OCI-LY1 (cell line): ENCODE measurements at regions not wholly inside any gene's neighbourhood (a gene's known extent, or its start where the extent isn't known, plus 50 kb on each side); places are given as distances from the start of the nearest gene placed in this dataset.

Experiments used
- H2AFZ ChIP-seq: fragments of 200-600 bp; sonication (generic), shearing (Covaris generic); 2 replicates; pipeline ENCODE4 v1.6.0; 2014; ENCODE audit warnings: antibody characterized with exemption, mild to moderate bottlenecking, low read length
- H3F3A ChIP-seq: fragments of 200-600 bp; sonication (generic), shearing (Covaris generic); 2 replicates; pipeline ENCODE4 v1.6.0; 2014; ENCODE audit warnings: mild to moderate bottlenecking, antibody characterized with exemption, low read length, moderate library complexity; ENCODE audit not compliant: insufficient read depth
- H3K27ac ChIP-seq: fragments of 200-600 bp; sonication (generic); 2 replicates; pipeline ENCODE4 v1.5.1; 2014; ENCODE audit warnings: low read length, mixed run types, mild to moderate bottlenecking, low read depth; ENCODE audit not compliant: poor library complexity, severe bottlenecking
- H3K27me3 ChIP-seq: fragments of 200-600 bp; sonication (generic); 2 replicates; pipeline ENCODE4 v1.6.0; 2014; ENCODE audit warnings: antibody characterized with exemption, mild to moderate bottlenecking, low read length, moderate library complexity; ENCODE audit not compliant: insufficient read depth
- H3K36me3 ChIP-seq: fragments of 200-600 bp; sonication (generic); 2 replicates; pipeline ENCODE4 v1.6.1; 2014; ENCODE audit warnings: mild to moderate bottlenecking, antibody characterized with exemption, low read length, moderate library complexity, mixed read lengths; ENCODE audit not compliant: insufficient read depth
- H3K4me1 ChIP-seq: fragments of 200-600 bp; sonication (generic); 2 replicates; pipeline ENCODE4 v1.5.1; 2014; ENCODE audit warnings: mild to moderate bottlenecking, low read length, moderate library complexity; ENCODE audit not compliant: insufficient read depth, severe bottlenecking
- H3K4me2 ChIP-seq: fragments of 200-600 bp; sonication (generic), shearing (Covaris generic); 2 replicates; pipeline ENCODE4 v1.6.1; 2014; ENCODE audit warnings: low read length
- H3K4me3 ChIP-seq: fragments of 200-600 bp; sonication (generic); 2 replicates; pipeline ENCODE4 v1.5.1; 2014; ENCODE audit warnings: low read length, low read depth, mild to moderate bottlenecking, mixed read lengths; ENCODE audit not compliant: poor library complexity, severe bottlenecking
- H3K79me2 ChIP-seq: fragments of 200-600 bp; shearing (Covaris generic); 2 replicates; pipeline ENCODE4 v1.6.1; 2016; ENCODE audit warnings: mixed run types, low read length, mixed read lengths; ENCODE audit not compliant: insufficient read depth
- H3K9ac ChIP-seq: fragments of 200-600 bp; sonication (generic), shearing (Covaris generic); 2 replicates; pipeline ENCODE4 v1.6.1; 2014; ENCODE audit warnings: mild to moderate bottlenecking, low read length, mixed read lengths
- H3K9me2 ChIP-seq: fragments of 200-600 bp; sonication (generic), shearing (Covaris generic); 2 replicates; pipeline ENCODE4 v1.6.1; 2014; ENCODE audit warnings: low read depth, mild to moderate bottlenecking, low read length, mixed read lengths
- H3K9me3 ChIP-seq: fragments of 200-600 bp; shearing (Covaris generic); 2 replicates; pipeline ENCODE4 v1.6.1; 2014; ENCODE audit warnings: low read length, mixed read lengths
- H4K20me1 ChIP-seq: fragments of 200-600 bp; sonication (generic), shearing (Covaris generic); 2 replicates; pipeline ENCODE4 v1.6.0; 2016; ENCODE audit warnings: mild to moderate bottlenecking, low read length; ENCODE audit not compliant: insufficient read depth
- CTCF ChIP-seq: fragments of 200-600 bp; sonication (generic), shearing (Covaris generic); IDR thresholded peaks from 2 replicates; pipeline ENCODE4 v1.5.1; 2017; ENCODE audit warnings: mild to moderate bottlenecking, antibody characterized with exemption, low read length, moderate library complexity, mixed read lengths
- EZH2 ChIP-seq: fragments of 200-600 bp; sonication (generic), shearing (Covaris generic); IDR thresholded peaks from 2 replicates; pipeline ENCODE4 v1.8.0; 2017; ENCODE audit warnings: borderline replicate concordance, mixed run types, mild to moderate bottlenecking, antibody characterized with exemption, low read length, moderate library complexity, mixed read lengths

- no peaks in the 10 kb centered on the region for H3K79me2 ChIP-seq
- H3K4me2 ChIP-seq = no peak overlapping the region
- H4K20me1 ChIP-seq = no peaks in the 10 kb centered on the region
- no peaks in the 10 kb centered on the region for H3K9me2 ChIP-seq
- no peaks in the 10 kb centered on the region for H3K27me3 ChIP-seq
- no peak overlapping the region for H3K27ac ChIP-seq
- H3K9ac ChIP-seq = no peak overlapping the region
- 0 out of 2 replicates have a peak, but pooled peaks cover 4% of the 10 kb centered on the region for H3K9me3 ChIP-seq
- H3F3A ChIP-seq = no peaks in the 10 kb centered on the region
- no peaks in the 10 kb centered on the region for H3K36me3 ChIP-seq
- peaks cover 33% of the 10 kb centered on the region for H3K4me1 ChIP-seq
- H3K4me3 ChIP-seq = no peak overlapping the region
- TF ChIP-seq EZH2 = no peak
- TF ChIP-seq CTCF = no peak
- no peak overlapping the region for H2AFZ ChIP-seq
Observed at GRCh38 chr2:144592500-144593256, 72.8 kb upstream of the ZEB2 start.

- peaks cover 46% of the 10 kb centered on the region for H3K4me1 ChIP-seq
Observed at GRCh38 chr2:144587306-144587705, 67.4 kb upstream of the ZEB2 start.

GRCh38 chr2:144586476-144586875 is 66.6 kb upstream of the ZEB2 start:
- no peaks in the 10 kb centered on the region for H3K36me3 ChIP-seq
- H3F3A ChIP-seq = no peaks in the 10 kb centered on the region
- H3K9me2 ChIP-seq = no peaks in the 10 kb centered on the region
- no peaks in the 10 kb centered on the region for H3K9me3 ChIP-seq
- no peak overlapping the region for H3K4me3 ChIP-seq
- H3K79me2 ChIP-seq = no peaks in the 10 kb centered on the region
- H3K27me3 ChIP-seq = no peaks in the 10 kb centered on the region
- no peak overlapping the region for H3K9ac ChIP-seq
- H3K27ac ChIP-seq = peak overlapping the region; percentile 50
- TF ChIP-seq EZH2 (no peak), CTCF (no peak)
- H3K4me1 ChIP-seq = peaks cover 54% of the 10 kb centered on the region
- H2AFZ ChIP-seq = peak overlapping the region; percentile 28; the same call in 1 of the 2 replicates
- no peak overlapping the region for H3K4me2 ChIP-seq
- no peaks in the 10 kb centered on the region for H4K20me1 ChIP-seq

More at GRCh38 chr2:144587306-144587705, 67.4 kb upstream of the ZEB2 start:
- Histone ChIP-seq H3K4me3 (no peak overlapping the region), H3K36me3 (no peaks in the 10 kb centered on the region), H3K27ac (no peak overlapping the region), H3K9me2 (no peaks in the 10 kb centered on the region), H3K79me2 (no peaks in the 10 kb centered on the region), H3K9ac (no peak overlapping the region), H2AFZ (no peak overlapping the region), H3K27me3 (no peaks in the 10 kb centered on the region), H3F3A (no peaks in the 10 kb centered on the region), H4K20me1 (no peaks in the 10 kb centered on the region), H3K9me3 (no peaks in the 10 kb centered on the region), H3K4me2 (no peak overlapping the region)
- TF ChIP-seq CTCF = no peak
- TF ChIP-seq EZH2 = no peak
